Cardiac muscle cell (in vitro differentiated cells and primary cell): ENCODE measurements at regions not wholly inside any gene's neighbourhood (a gene's known extent, or its start where the extent isn't known, plus 50 kb on each side); places are given as distances from the start of the nearest gene placed in this dataset.

ENCODE experiments used
- DNase-seq, 2 donors: peaks; one replicate each; pipeline versions ENCODE4 v3.0.0 to v3.0.0-alpha.2; 2010 to 2017; ENCODE audit warnings: low read depth in 1 of 2, low spot score in 1 of 2
- H3K27ac ChIP-seq: fragments of 200-600 bp; sonication (generic); 2 replicates; pipeline ENCODE4 v1.5.1; 2016
- H3K27me3 ChIP-seq: fragments of 200-600 bp; sonication (generic); 2 replicates; pipeline ENCODE4 v1.6.0; 2016; ENCODE audit warnings: control low read depth
- H3K36me3 ChIP-seq: fragments of 200-600 bp; sonication (generic); 2 replicates; pipeline ENCODE4 v1.5.1; 2016; ENCODE audit warnings: control low read depth
- H3K4me1 ChIP-seq: fragments of 200-600 bp; sonication (generic); 2 replicates; pipeline ENCODE4 v1.8.1; 2017; ENCODE audit warnings: low read depth, mild to moderate bottlenecking, mixed run types
- H3K4me3 ChIP-seq: fragments of 200-600 bp; sonication (generic); 2 replicates; pipeline ENCODE4 v1.5.1; 2016; ENCODE audit warnings: mild to moderate bottlenecking
- H3K9me3 ChIP-seq: fragments of 200-600 bp; sonication (generic); 2 replicates; pipeline ENCODE4 v1.5.1; 2017; ENCODE audit warnings: low read depth, mild to moderate bottlenecking, control low read depth
- TF ChIP-seq, protein P1 (sequence below): IDR thresholded peaks from 2 replicates; pipeline ENCODE4 v1.5.1; 2012; ENCODE audit warnings: low read depth, mild to moderate bottlenecking, low read length

DNA sequence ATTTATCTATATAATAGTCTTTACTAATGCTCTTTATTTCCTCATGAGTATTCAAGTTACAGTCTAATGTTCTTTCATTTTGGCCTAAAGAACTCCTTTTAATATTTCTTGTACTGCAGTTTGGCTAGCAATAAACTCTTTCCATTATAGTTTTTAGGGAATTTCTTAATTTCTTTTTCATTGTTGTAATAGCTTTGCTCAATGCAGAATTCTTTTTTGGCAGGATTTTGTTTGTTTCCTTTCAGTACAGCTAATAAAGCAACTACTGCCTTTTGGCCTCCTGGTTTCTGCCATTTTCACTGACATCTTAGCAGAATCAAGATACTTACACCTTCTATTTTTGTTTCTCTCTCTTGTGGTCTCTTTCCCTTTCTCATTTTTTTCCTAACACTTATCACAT, 390.4 kb upstream of the RGPD4 start:
- Histone ChIP-seq H3K4me3 (no peak overlapping the region), H3K4me1 (no peaks in the 10 kb centered on the region), H3K9me3 (no peaks in the 10 kb centered on the region), H3K27me3 (no peaks in the 10 kb centered on the region), H3K36me3 (no peaks in the 10 kb centered on the region), H3K27ac (no peak overlapping the region)
- DNase-seq, result no peak
- TF ChIP-seq, protein P1, sequence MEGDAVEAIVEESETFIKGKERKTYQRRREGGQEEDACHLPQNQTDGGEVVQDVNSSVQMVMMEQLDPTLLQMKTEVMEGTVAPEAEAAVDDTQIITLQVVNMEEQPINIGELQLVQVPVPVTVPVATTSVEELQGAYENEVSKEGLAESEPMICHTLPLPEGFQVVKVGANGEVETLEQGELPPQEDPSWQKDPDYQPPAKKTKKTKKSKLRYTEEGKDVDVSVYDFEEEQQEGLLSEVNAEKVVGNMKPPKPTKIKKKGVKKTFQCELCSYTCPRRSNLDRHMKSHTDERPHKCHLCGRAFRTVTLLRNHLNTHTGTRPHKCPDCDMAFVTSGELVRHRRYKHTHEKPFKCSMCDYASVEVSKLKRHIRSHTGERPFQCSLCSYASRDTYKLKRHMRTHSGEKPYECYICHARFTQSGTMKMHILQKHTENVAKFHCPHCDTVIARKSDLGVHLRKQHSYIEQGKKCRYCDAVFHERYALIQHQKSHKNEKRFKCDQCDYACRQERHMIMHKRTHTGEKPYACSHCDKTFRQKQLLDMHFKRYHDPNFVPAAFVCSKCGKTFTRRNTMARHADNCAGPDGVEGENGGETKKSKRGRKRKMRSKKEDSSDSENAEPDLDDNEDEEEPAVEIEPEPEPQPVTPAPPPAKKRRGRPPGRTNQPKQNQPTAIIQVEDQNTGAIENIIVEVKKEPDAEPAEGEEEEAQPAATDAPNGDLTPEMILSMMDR, result no peak

DNA sequence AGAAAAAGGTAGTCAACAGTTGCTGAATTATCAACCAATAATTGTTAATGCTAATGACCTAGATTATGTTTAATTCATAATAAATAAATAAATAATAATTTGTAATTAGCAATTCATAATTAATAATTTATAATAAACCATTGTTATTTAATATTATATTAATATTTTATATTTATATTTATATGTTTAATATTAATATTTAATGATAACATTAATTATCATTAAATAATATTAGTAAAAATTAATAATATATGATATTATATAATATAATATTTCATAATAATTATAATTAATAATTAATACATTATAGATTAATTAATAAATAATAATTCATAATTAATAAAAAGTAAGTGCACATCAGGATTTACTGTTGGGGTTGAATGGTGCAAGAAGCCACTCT, 389.4 kb upstream of the RGPD4 start:
- Histone ChIP-seq H3K27me3 (no peaks in the 10 kb centered on the region), H3K27ac (no peak overlapping the region), H3K36me3 (no peaks in the 10 kb centered on the region), H3K4me1 (no peaks in the 10 kb centered on the region), H3K4me3 (no peak overlapping the region), H3K9me3 (no peaks in the 10 kb centered on the region)
- DNase-seq, result no peak
- TF ChIP-seq, protein P1, result no peak

DNA sequence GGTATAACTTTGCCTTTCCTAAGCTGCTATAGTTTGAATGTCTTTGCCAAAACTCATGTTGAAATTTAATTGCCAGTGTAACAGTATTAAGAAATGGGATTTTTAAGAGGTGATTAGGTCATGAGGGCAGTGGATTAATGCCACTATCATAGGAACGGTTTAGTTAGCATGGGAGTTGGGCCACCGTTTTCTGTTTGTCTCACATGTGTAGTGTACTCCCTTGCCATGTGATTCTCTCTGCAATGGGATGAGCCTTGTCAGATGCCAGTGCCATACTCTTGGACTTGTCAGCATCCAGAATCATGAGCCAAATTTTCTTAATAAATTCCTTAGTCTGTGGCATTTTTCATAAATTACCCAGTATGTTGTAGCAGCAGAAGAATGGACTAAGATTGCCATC, 388.9 kb upstream of the RGPD4 start:
- Histone ChIP-seq H3K4me1 (no peaks in the 10 kb centered on the region), H3K4me3 (no peak overlapping the region), H3K36me3 (no peaks in the 10 kb centered on the region), H3K27ac (no peak overlapping the region), H3K27me3 (no peaks in the 10 kb centered on the region), H3K9me3 (no peaks in the 10 kb centered on the region)
- TF ChIP-seq, protein P1, result no peak
- peak in 1 of 2 donors; percentile 9 for DNase-seq

DNA sequence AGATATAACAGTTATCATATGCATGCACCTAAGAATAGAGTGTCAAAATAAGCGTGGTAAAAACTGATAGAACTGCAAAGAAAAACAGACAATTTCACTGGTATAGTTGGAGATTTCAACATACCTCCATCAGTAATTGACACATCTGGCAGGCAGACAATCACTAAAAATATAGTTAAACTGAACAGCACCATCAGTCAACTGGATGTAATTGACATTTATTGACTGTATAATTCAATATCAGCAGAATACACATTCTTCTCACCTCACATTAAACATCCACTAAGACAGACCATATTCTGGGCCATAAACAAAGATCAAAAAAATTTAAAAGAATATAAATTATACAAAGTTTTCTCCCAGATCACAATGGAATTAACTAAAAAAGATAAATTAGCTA, 378.5 kb upstream of the RGPD4 start:
- TF ChIP-seq, protein P1, result no peak
- Histone ChIP-seq H3K4me3 (no peak overlapping the region), H3K4me1 (no peaks in the 10 kb centered on the region), H3K9me3 (no peaks in the 10 kb centered on the region), H3K27ac (no peak overlapping the region), H3K27me3 (no peaks in the 10 kb centered on the region), H3K36me3 (no peaks in the 10 kb centered on the region)
- DNase-seq, result no peak

DNA sequence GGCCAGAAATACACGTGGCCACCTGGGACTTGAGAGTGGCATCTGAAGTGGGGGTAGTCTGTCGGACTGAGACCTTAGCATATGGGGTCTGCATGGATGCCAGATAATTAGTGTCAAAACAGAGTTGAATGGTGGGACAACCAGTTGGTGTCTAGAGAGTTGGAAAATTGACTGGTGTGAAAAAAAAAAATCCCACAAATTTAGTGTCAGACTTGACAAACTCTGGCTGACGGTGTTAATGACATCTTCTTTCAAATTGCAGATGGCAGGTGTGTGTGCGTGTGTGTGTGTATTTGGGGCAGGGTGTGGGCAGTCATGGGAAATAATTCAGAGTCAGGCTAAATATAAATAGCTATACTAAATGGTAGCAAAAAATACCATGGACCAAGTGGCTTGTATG, 365.4 kb upstream of the RGPD4 start:
- DNase-seq, result no peak
- H3K36me3 ChIP-seq, result no peaks in the 10 kb centered on the region
- no peaks in the 10 kb centered on the region for H3K27me3 ChIP-seq
- H3K27ac ChIP-seq, result no peak overlapping the region
- H3K4me1 ChIP-seq, result no peaks in the 10 kb centered on the region
- H3K9me3 ChIP-seq, result no peaks in the 10 kb centered on the region
- TF ChIP-seq, protein P1, result no peak
- H3K4me3 ChIP-seq, result no peak overlapping the region

DNA sequence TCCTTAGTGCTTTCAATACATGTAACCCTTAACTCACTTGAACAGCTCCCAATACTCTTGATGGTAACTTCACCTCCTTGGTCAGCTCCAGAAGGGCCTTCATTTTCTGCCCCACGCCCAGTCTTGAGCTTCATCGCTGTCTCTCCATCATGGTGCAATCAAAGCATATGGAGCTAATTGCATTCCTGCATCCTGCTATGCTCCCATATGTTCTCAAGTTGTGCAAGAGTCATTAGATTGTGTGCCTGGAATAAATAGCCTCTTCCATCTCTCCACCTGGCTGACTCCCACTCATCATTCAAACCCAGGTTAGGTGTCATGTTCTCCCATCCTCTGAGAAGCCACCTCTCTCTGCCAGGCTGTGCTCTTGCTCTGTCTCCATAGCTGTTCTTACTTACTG, 364.5 kb upstream of the RGPD4 start:
- no peaks in the 10 kb centered on the region for H3K4me1 ChIP-seq
- no peaks in the 10 kb centered on the region for H3K36me3 ChIP-seq
- H3K27me3 ChIP-seq, result no peaks in the 10 kb centered on the region
- H3K27ac ChIP-seq, result no peak overlapping the region
- H3K9me3 ChIP-seq, result no peaks in the 10 kb centered on the region
- no peak overlapping the region for H3K4me3 ChIP-seq
- TF ChIP-seq, protein P1, result no peak
- DNase-seq, result no peak
